ENCODE measurements at regions not wholly inside any gene's neighbourhood (a gene's known extent, or its start where the extent isn't known, plus 50 kb on each side); places are given as distances from the start of the nearest gene placed in this dataset.

GRCh38 chr6:19261642-19262041 lies 575.5 kb upstream of the ID4 start:
- no peak for TF ChIP-seq SIN3A (IDR thresholded peaks at IDR 0.05; ENCODE audit: low read depth)
- no peak for TF ChIP-seq YY1 (IDR thresholded peaks at IDR 0.05; ENCODE audit: extremely low read depth, insufficient replicate concordance, low read depth, low read length)
- TF ChIP-seq SP1 (IDR thresholded peaks at IDR 0.05; ENCODE audit: low read depth), result no peak
- no peak for TF ChIP-seq CTCF (IDR thresholded peaks at IDR 0.05 in 2 of 3, conservative IDR thresholded peaks at IDR 0.05 in 1 of 3; ENCODE audit: borderline replicate concordance in 1 of 3, insufficient read depth in 1 of 3, low read depth in 2 of 3, low read length in 2 of 3)
- no peak for TF ChIP-seq POLR2A (IDR thresholded peaks at IDR 0.05; ENCODE audit: borderline replicate concordance, extremely low read depth, insufficient read depth, insufficient read length)
- no peak for TF ChIP-seq ZBTB33 (IDR thresholded peaks at IDR 0.05; ENCODE audit: extremely low read depth, insufficient replicate concordance, low read length)
- no peak for TF ChIP-seq CEBPB (IDR thresholded peaks at IDR 0.05; ENCODE audit: low read depth)
- no peak for TF ChIP-seq REST (IDR thresholded peaks at IDR 0.05; ENCODE audit: low read depth)
- TF ChIP-seq ATF3 (IDR thresholded peaks at IDR 0.05), result no peak
- no peak for TF ChIP-seq EZH2 (IDR thresholded peaks at IDR 0.05)
- TF ChIP-seq POLR2AphosphoS5 (IDR thresholded peaks at IDR 0.05; ENCODE audit: low read depth, low read length), result no peak
- TF ChIP-seq MAX (IDR thresholded peaks at IDR 0.05), result no peak
- TF ChIP-seq EGR1 (IDR thresholded peaks at IDR 0.05; ENCODE audit: low read depth), result no peak
- TF ChIP-seq EZH2phosphoT487 (IDR thresholded peaks at IDR 0.05; ENCODE audit: borderline replicate concordance), result no peak
